NCI-H526 treated with DMSO at 0.1 percent for 48 hours (cell line): ENCODE measurements at regions not wholly inside any gene's neighbourhood (a gene's known extent, or its start where the extent isn't known, plus 50 kb on each side); places are given as distances from the start of the nearest gene placed in this dataset.

Source experiments
- DNase-seq: peaks from one replicate; lab custom pipeline; 2025; lab: John Stamatoyannopoulos, UW

GRCh38 chr6:156725712-156726111 is 51.5 kb upstream of the ARID1B start:
- DNase-seq: no peak

GRCh38 chr6:156720691-156721685 is 56.2 kb upstream of the ARID1B start:
- DNase-seq: no peak

GRCh38 chr6:156719720-156720563 is 57.2 kb upstream of the ARID1B start:
- DNase-seq: peak; percentile 62

GRCh38 chr6:156719395-156719719 is 57.8 kb upstream of the ARID1B start:
- no peak for DNase-seq

GRCh38 chr6:156718647-156719394 is 58.4 kb upstream of the ARID1B start:
- DNase-seq: no peak

- no peak for DNase-seq
Measured at GRCh38 chr6:156717542-156717941, 59.6 kb upstream of the ARID1B start.

GRCh38 chr6:156715839-156716238 is 61.3 kb upstream of the ARID1B start:
- DNase-seq: no peak

GRCh38 chr6:156713548-156713947 is 63.6 kb upstream of the ARID1B start:
- DNase-seq: no peak

- no peak for DNase-seq
Measured at GRCh38 chr6:156710479-156710878, 66.7 kb upstream of the ARID1B start.

GRCh38 chr6:156707818-156708217 is 69.4 kb upstream of the ARID1B start:
- no peak for DNase-seq

- no peak for DNase-seq
Measured at GRCh38 chr6:156703719-156704118, 73.5 kb upstream of the ARID1B start.

GRCh38 chr6:156701966-156702365 is 75.2 kb upstream of the ARID1B start:
- DNase-seq: no peak

- DNase-seq: no peak
Measured at GRCh38 chr6:156700440-156701057, 76.6 kb upstream of the ARID1B start.

- DNase-seq: no peak
Measured at GRCh38 chr6:156699935-156700334, 77.2 kb upstream of the ARID1B start.

- no peak for DNase-seq
Measured at GRCh38 chr6:156699017-156699421, 78.2 kb upstream of the ARID1B start.

- DNase-seq: no peak
Measured at GRCh38 chr6:156698239-156699016, 78.8 kb upstream of the ARID1B start.

GRCh38 chr6:156697225-156697830 is 79.8 kb upstream of the ARID1B start:
- no peak for DNase-seq

GRCh38 chr6:156695742-156696141 is 81.4 kb upstream of the ARID1B start:
- DNase-seq: no peak

GRCh38 chr6:156694679-156695078 is 82.5 kb upstream of the ARID1B start:
- DNase-seq: no peak

GRCh38 chr6:156691018-156691417 is 86.2 kb upstream of the ARID1B start:
- no peak for DNase-seq

GRCh38 chr6:156689656-156690055 is 87.5 kb upstream of the ARID1B start:
- no peak for DNase-seq
